ENCODE measurements at regions not wholly inside any gene's neighbourhood (a gene's known extent, or its start where the extent isn't known, plus 50 kb on each side); places are given as distances from the start of the nearest gene placed in this dataset.

- Mint-ChIP-seq H3K9me3 (no peaks in the 10 kb centered on the region), H3K36me3 (no peaks in the 10 kb centered on the region), H3K4me3 (no peak overlapping the region), H3K27ac (no peak overlapping the region), H3K27me3 (peaks cover 8% of the 10 kb centered on the region), H3K4me1 (no peaks in the 10 kb centered on the region)
- no peak for DNase-seq
Measured at GRCh38 chr2:204470178-204470620, 75.1 kb upstream of the PARD3B start.

DNA sequence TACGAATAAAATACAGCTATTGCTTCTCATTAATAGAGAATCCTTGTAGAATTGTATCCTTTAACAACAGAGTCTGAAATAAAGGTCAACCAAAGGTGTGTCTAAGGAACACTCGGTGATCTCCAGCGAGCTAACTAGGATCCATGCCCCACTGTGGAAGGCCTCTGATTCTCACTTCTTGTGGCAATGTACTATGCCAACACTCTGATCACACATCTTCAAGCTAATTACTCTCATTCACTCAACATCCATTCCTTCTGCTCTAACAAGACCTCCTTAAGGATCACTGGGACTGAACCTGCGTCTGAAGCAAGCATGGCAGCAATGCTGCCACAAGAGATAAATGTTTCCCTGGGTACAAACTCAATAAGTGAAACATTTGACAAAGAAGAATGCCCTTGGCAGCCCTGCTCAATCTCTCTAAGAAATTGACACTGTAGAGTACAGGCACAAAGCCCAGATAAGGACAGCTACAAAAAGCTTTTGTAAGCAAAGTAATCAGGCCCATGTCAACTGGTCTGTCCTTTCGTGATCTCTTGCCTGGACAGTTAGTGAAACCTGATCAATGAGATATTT, 74.6 kb upstream of the PARD3B start:
- H3K27ac Mint-ChIP-seq: no peak overlapping the region
- peaks cover 8% of the 10 kb centered on the region for H3K27me3 Mint-ChIP-seq
- DNase-seq: no peak
- no peaks in the 10 kb centered on the region for H3K36me3 Mint-ChIP-seq
- H3K4me3 Mint-ChIP-seq: no peak overlapping the region
- H3K4me1 Mint-ChIP-seq: no peaks in the 10 kb centered on the region
- H3K9me3 Mint-ChIP-seq: no peaks in the 10 kb centered on the region

DNA sequence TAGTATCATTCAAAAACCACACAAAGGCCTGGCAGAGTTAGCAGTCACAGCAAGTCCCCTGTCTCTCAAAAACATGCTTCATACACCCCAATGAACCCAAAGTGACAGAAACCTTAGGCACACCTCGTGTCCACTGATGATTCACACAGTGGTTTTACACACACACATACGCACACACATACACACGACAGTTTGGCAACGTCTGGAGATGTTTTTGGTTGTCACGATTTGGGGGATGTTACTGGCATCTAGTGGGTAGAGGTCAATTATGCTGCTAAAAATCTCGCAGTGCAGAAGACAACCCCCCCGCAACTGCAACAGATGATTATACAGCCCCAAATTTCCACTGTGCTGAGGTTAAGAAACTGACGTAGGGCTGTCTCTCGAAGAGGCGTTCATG, 72.9 kb upstream of the PARD3B start:
- H3K9me3 Mint-ChIP-seq: no peaks in the 10 kb centered on the region
- no peaks in the 10 kb centered on the region for H3K36me3 Mint-ChIP-seq
- no peaks in the 10 kb centered on the region for H3K4me1 Mint-ChIP-seq
- peaks cover 8% of the 10 kb centered on the region for H3K27me3 Mint-ChIP-seq
- no peak overlapping the region for H3K27ac Mint-ChIP-seq
- no peak overlapping the region for H3K4me3 Mint-ChIP-seq
- no peak for DNase-seq

GRCh38 chr2:204473224-204473623, 72.1 kb upstream of the PARD3B start:
- no peak overlapping the region for H3K27ac Mint-ChIP-seq
- H3K4me1 Mint-ChIP-seq: no peaks in the 10 kb centered on the region
- H3K36me3 Mint-ChIP-seq: no peaks in the 10 kb centered on the region
- peaks cover 8% of the 10 kb centered on the region for H3K27me3 Mint-ChIP-seq
- no peak overlapping the region for H3K4me3 Mint-ChIP-seq
- no peaks in the 10 kb centered on the region for H3K9me3 Mint-ChIP-seq
- DNase-seq: no peak

- Mint-ChIP-seq H3K4me3 (no peak overlapping the region), H3K27me3 (peaks cover 3% of the 10 kb centered on the region), H3K4me1 (no peaks in the 10 kb centered on the region), H3K36me3 (no peaks in the 10 kb centered on the region), H3K9me3 (no peaks in the 10 kb centered on the region), H3K27ac (no peak overlapping the region)
- no peak for DNase-seq
Measured at GRCh38 chr2:204475399-204475798, 69.9 kb upstream of the PARD3B start.

GRCh38 chr2:204477358-204477950, 67.8 kb upstream of the PARD3B start:
- DNase-seq: no peak
- Mint-ChIP-seq H3K27me3 (peaks cover 3% of the 10 kb centered on the region), H3K4me3 (no peak overlapping the region), H3K9me3 (no peaks in the 10 kb centered on the region), H3K4me1 (no peaks in the 10 kb centered on the region), H3K27ac (no peak overlapping the region), H3K36me3 (no peaks in the 10 kb centered on the region)

DNA sequence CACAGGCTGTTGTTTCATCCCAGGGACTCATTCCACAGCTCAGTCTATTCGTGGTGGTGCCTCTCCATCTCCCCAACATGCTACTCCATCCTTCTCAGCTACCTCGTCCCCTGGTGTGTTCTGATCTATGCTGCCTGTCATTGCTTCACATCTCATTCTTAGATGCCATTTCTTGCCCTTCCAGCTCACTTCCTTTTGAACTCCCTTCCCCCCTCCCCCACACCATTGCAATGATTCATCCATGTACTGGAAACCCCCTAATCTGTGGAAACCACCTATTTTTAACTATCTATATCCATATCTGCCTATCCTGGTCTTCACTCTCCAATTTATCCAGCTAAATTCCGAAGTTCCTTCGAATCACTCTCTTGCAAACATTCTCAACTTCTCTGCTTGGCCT, 65.7 kb upstream of the PARD3B start:
- Mint-ChIP-seq H3K9me3 (no peaks in the 10 kb centered on the region), H3K36me3 (no peaks in the 10 kb centered on the region), H3K27me3 (no peaks in the 10 kb centered on the region), H3K4me1 (no peaks in the 10 kb centered on the region), H3K27ac (no peak overlapping the region), H3K4me3 (no peak overlapping the region)
- DNase-seq: peak; percentile 2

GRCh38 chr2:204480676-204481075, 64.6 kb upstream of the PARD3B start:
- H3K4me1 Mint-ChIP-seq: no peaks in the 10 kb centered on the region
- H3K4me3 Mint-ChIP-seq: no peak overlapping the region
- DNase-seq: no peak
- no peaks in the 10 kb centered on the region for H3K27me3 Mint-ChIP-seq
- no peaks in the 10 kb centered on the region for H3K9me3 Mint-ChIP-seq
- no peak overlapping the region for H3K27ac Mint-ChIP-seq
- no peaks in the 10 kb centered on the region for H3K36me3 Mint-ChIP-seq

DNA sequence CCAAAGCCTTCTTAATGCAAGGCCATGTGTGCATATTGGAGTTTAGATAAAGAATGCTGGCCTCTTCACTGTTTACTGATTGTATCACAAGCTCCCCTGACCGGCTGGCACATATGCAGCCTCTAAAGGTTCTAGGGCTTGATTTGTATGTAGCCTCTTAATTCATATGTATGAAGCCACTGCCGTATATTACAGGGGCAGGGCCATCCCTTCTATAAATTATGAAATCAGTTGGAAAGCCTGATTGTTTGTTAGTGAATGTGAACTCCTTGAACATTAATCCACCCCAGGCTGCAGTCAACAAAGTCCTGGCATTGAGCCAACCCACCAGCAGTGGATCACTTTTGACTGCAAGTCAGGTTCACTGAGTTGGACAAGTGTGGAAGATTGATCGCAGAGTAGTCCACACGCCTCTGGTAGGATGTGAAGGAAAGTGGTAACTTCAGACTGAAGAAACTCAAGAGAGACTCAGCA, 61.6 kb upstream of the PARD3B start:
- no peak overlapping the region for H3K27ac Mint-ChIP-seq
- H3K4me1 Mint-ChIP-seq: no peaks in the 10 kb centered on the region
- H3K4me3 Mint-ChIP-seq: no peak overlapping the region
- H3K27me3 Mint-ChIP-seq: no peaks in the 10 kb centered on the region
- no peak for DNase-seq
- H3K36me3 Mint-ChIP-seq: no peaks in the 10 kb centered on the region
- H3K9me3 Mint-ChIP-seq: no peaks in the 10 kb centered on the region

GRCh38 chr2:204486321-204486720, 59.0 kb upstream of the PARD3B start:
- Mint-ChIP-seq H3K36me3 (no peaks in the 10 kb centered on the region), H3K9me3 (no peaks in the 10 kb centered on the region), H3K27ac (no peak overlapping the region), H3K4me3 (no peak overlapping the region), H3K4me1 (no peaks in the 10 kb centered on the region), H3K27me3 (no peaks in the 10 kb centered on the region)
- no peak for DNase-seq

- H3K9me3 Mint-ChIP-seq: no peaks in the 10 kb centered on the region
- H3K4me3 Mint-ChIP-seq: no peak overlapping the region
Measured at GRCh38 chr2:204486805-204487204, 58.5 kb upstream of the PARD3B start.

DNA sequence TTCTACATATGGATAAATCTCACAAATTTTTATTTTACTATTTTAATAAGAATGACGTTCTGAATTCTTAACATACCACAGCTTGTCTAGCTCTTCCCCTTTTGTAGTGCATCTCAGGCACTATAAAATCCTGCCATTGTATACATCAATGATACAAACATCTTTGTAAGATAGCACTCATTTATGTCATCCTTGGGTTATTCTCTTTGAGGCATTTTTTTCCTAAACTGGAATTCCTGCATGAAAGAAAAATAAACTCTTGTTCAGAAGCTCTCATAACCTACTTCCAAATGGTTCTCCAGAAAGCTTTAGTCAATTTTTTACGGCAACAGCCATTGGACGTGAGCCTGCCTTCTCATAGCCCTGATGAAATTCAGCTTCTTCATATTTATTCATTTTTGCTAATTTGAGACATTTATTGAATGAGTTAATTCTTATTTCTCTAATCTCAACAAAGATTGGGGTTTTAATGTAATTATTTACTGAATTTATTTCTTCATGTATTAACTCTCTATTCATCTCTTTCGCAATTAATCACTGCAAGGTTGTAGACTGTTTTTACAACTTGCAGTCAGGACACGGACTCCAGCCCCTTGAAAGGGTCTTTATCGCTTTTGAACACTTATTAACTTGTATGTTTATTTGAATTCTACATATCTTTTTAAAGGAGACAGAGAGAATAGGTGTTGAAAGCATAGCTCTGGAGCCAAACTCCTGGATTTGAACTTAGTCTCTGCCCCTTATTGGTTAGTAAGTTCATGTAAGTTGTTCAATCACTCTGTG, 57.6 kb upstream of the PARD3B start:
- H3K27me3 Mint-ChIP-seq: no peaks in the 10 kb centered on the region
- H3K4me3 Mint-ChIP-seq: no peak overlapping the region
- H3K36me3 Mint-ChIP-seq: no peaks in the 10 kb centered on the region
- no peak overlapping the region for H3K27ac Mint-ChIP-seq
- H3K4me1 Mint-ChIP-seq: no peaks in the 10 kb centered on the region
- no peaks in the 10 kb centered on the region for H3K9me3 Mint-ChIP-seq
- DNase-seq: no peak

More at GRCh38 chr2:204486805-204487204, 58.5 kb upstream of the PARD3B start:
- DNase-seq: no peak
- Mint-ChIP-seq H3K27me3 (no peaks in the 10 kb centered on the region), H3K36me3 (no peaks in the 10 kb centered on the region), H3K4me1 (no peaks in the 10 kb centered on the region), H3K27ac (no peak overlapping the region)

GRCh38 chr2:204491528-204491927, 53.7 kb upstream of the PARD3B start:
- no peak overlapping the region for H3K4me3 Mint-ChIP-seq
- no peaks in the 10 kb centered on the region for H3K27me3 Mint-ChIP-seq
- H3K9me3 Mint-ChIP-seq: no peaks in the 10 kb centered on the region
- H3K4me1 Mint-ChIP-seq: no peaks in the 10 kb centered on the region
- no peak for DNase-seq
- H3K27ac Mint-ChIP-seq: no peak overlapping the region
- no peaks in the 10 kb centered on the region for H3K36me3 Mint-ChIP-seq

- no peak overlapping the region for H3K27ac Mint-ChIP-seq
- no peaks in the 10 kb centered on the region for H3K9me3 Mint-ChIP-seq
- no peaks in the 10 kb centered on the region for H3K4me1 Mint-ChIP-seq
- H3K4me3 Mint-ChIP-seq: no peak overlapping the region
- H3K27me3 Mint-ChIP-seq: peaks cover 3% of the 10 kb centered on the region
- H3K36me3 Mint-ChIP-seq: no peaks in the 10 kb centered on the region
- no peak for DNase-seq
Measured at GRCh38 chr2:204492417-204492816, 52.9 kb upstream of the PARD3B start.

DNA sequence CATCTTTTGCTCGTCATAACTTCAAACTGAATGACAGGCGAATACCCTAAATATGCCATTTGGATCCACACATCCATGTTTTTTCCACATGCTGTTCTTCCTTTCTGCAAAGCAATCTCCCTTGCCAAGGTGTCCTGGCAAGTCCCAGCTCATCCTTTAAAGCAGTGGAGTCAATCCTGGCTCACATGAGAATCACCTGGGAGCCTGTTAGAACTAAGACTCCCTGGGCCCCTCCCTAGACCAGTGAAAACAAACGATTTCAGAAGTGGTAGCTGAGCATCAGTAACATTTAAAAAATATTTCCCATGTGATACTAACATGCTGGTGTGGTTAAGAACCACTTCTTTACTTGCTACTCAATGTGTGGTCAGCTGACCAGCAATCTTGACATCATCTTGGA, 50.6 kb upstream of the PARD3B start:
- Mint-ChIP-seq H3K27me3 (peaks cover 3% of the 10 kb centered on the region), H3K36me3 (no peaks in the 10 kb centered on the region), H3K4me1 (no peaks in the 10 kb centered on the region)

DNA sequence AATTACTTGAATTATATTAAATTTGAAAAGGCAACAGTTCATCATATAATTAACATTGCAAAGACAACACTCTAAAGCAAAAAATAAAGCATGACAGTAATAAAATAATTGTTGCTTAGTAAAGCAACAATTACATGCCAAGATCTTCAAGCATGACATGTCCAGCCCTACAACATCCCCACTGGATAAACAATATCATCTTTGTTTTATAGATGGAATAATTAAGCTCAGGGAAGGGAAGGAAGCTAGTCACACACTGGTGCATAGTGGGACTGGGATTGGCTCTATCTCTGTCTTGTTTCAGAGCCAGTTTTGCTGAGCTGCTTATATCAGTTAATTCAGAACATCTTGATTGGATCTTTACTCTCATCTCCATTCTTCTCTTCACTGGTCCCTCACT, 49.9 kb upstream of the PARD3B start:
- Mint-ChIP-seq H3K9me3 (no peaks in the 10 kb centered on the region), H3K4me1 (no peaks in the 10 kb centered on the region), H3K27me3 (peaks cover 3% of the 10 kb centered on the region), H3K4me3 (no peak overlapping the region), H3K27ac (no peak overlapping the region), H3K36me3 (no peaks in the 10 kb centered on the region)
- DNase-seq: no peak

More for the DNA sequence above, 50.6 kb upstream of the PARD3B start:
- Mint-ChIP-seq H3K4me3 (no peak overlapping the region), H3K27ac (no peak overlapping the region), H3K9me3 (no peaks in the 10 kb centered on the region)
- DNase-seq: no peak
